Aorta (tissue), 5 donors: ENCODE measurements at regions not wholly inside any gene's neighbourhood (a gene's known extent, or its start where the extent isn't known, plus 50 kb on each side); places are given as distances from the start of the nearest gene placed in this dataset.
A peak's percentile ranks its signal among the peaks of the same experiment; 100 is the strongest.

Experiments
- ATAC-seq: fragments of 200-7000 bp; cut with Tn5 transposase; one replicate; pipeline ENCODE4 v1.9.1; 2022; ENCODE audit warnings: moderate library complexity; ENCODE audit not compliant: low FRiP score
- DNase-seq, 2 donors: peaks; one replicate each; pipeline ENCODE4 v3.0.0-alpha.2; 2020
- H3K27ac ChIP-seq, 2 donors: one replicate each; pipeline ENCODE4 v1.5.1; 2013; ENCODE audit warnings: low read length in 2 of 2, mild to moderate bottlenecking in 2 of 2, moderate library complexity in 2 of 2, control low read depth in 1 of 2, inconsistent platforms in 1 of 2, low read depth in 1 of 2
- H3K27me3 ChIP-seq, 2 donors: one replicate each; pipeline ENCODE4 v1.6.1; 2013; ENCODE audit warnings: control low read depth in 1 of 2, low read length in 1 of 2, mild to moderate bottlenecking in 1 of 2, moderate library complexity in 1 of 2; ENCODE audit not compliant: insufficient read depth in 2 of 2, control insufficient read depth in 1 of 2
- H3K36me3 ChIP-seq, 2 donors: one replicate each; pipeline ENCODE4 v1.6.1; 2013; ENCODE audit warnings: control low read depth in 1 of 2, low read length in 1 of 2, mild to moderate bottlenecking in 1 of 2; ENCODE audit not compliant: insufficient read depth in 2 of 2, control insufficient read depth in 1 of 2
- H3K4me1 ChIP-seq, 2 donors: one replicate each; pipeline ENCODE4 v1.6.1; 2013; ENCODE audit warnings: low read length in 2 of 2, control low read depth in 1 of 2, mild to moderate bottlenecking in 1 of 2, moderate library complexity in 1 of 2; ENCODE audit not compliant: insufficient read depth in 2 of 2, control insufficient read depth in 1 of 2
- H3K4me3 ChIP-seq, 2 donors: one replicate each; pipeline ENCODE4 v1.5.1; 2013; ENCODE audit warnings: low read length in 2 of 2, control low read depth in 1 of 2, mild to moderate bottlenecking in 1 of 2
- H3K9me3 ChIP-seq: one replicate; pipeline ENCODE4 v1.6.1; 2013; ENCODE audit warnings: mild to moderate bottlenecking, low read length; ENCODE audit not compliant: control insufficient read depth
- WGBS, 2 donors: extraction: QIAGEN DNeasy Blood & Tissue Kit; methylation state at CpG; one replicate each; pipeline ENCODE4 v1.1.7; 2013; 5-methylcytosine and 5-hydroxymethylcytosine counted together
- intact Hi-C, 2 donors: fragments of 100-400 bp; cut with DNase I; formaldehyde crosslinking; loops; one replicate each; pipeline versions ENCODE4 v1.14.2 to v1.15.0; 2022
- donor health status: healthy with polysubstance abuse.
- donor health status: Bipolar disorder and iron deficiency.
- donor health status: DM: no; HTN: no; CAD: no.
- donor health status: DM: no; HTN: no; CAD: no.
- donor health status: DM: yes; HTN: yes; CAD: no.

DNA sequence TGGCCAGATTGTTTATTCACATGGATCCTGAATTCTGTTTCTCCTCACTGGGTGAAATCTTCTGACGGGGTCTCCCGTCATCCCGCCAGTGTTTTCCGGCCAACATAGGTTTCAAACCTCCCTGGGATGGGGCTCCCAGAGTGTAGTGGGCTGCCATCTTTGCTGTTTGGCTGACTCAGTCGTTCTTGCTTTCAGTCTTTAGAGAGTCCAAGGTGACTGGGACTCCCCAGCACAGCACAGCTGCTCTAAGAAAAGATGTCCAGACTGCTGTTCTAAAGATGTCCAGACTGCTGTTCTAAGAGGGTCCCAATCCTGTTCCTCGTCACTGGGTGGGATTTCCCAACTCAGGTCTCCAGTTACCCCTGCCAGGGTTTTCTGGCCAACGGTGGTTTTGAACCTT, 801.9 kb upstream of the IGFBP3 start:
- no peaks in the 10 kb centered on the region for H3K36me3 ChIP-seq
- H3K4me3 ChIP-seq = no peak overlapping the region
- 77 to 80% methylated on average over 7 of the region's 7 CpGs for WGBS, 2 donors
- intact Hi-C loops = no loop called here
- H3K9me3 ChIP-seq = no peaks in the 10 kb centered on the region
- ATAC-seq (no peak), DNase-seq (no peak)
- no peaks in the 10 kb centered on the region for H3K4me1 ChIP-seq
- no peak overlapping the region for H3K27ac ChIP-seq
- H3K27me3 ChIP-seq = no peaks in the 10 kb centered on the region

DNA sequence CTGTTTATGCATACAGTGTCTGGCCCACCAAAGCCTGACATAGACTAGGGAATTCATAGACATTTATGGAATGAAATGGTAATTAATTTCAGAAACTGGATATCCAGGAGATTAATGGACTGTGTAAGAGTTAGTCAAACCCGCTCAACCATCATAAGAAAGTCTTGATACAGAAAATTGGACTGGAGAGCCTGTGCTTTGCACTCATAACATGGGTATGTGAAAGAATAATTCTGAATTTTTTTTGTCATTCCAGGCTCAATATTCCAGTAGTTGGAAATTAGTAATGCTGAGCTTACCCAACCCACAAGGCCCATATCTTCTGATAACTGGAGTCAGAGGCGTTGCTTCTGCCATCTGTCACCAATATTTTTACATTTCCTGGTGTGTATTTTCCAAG, 799.7 kb upstream of the IGFBP3 start:
- no peak for ATAC-seq
- H3K4me1 ChIP-seq = no peaks in the 10 kb centered on the region
- H3K4me3 ChIP-seq = no peak overlapping the region
- H3K27ac ChIP-seq = no peak overlapping the region
- no peak for DNase-seq
- H3K27me3 ChIP-seq = no peaks in the 10 kb centered on the region
- no peaks in the 10 kb centered on the region for H3K9me3 ChIP-seq
- WGBS, 2 donors = 84 to 95% methylated on average over 2 of the region's 2 CpGs
- intact Hi-C loops = no loop called here
- H3K36me3 ChIP-seq = no peaks in the 10 kb centered on the region

DNA sequence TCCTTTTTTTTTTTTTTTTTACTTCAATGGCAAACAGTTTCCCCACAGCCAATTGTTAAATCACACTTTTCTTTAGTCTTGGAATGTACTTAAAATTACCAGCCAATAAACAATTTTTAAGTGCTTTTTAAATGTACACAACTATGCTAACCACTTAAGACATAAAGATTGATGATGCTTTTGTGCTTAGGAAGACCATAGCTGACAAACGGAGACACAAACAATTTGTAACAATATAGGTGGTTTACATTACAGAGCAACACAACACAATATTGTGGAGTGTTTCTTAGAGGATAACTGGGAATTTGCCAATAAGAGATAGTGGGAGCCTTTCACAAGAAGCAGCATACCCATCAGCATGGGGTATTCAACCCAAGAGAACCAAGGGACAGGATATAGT, 798.5 kb upstream of the IGFBP3 start:
- Histone ChIP-seq H3K4me1 (no peaks in the 10 kb centered on the region), H3K27me3 (no peaks in the 10 kb centered on the region), H3K27ac (no peak overlapping the region), H3K36me3 (no peaks in the 10 kb centered on the region), H3K4me3 (no peak overlapping the region), H3K9me3 (no peaks in the 10 kb centered on the region)
- 94% methylated on average over 1 of the region's 1 CpG for WGBS, 2 donors
- ATAC-seq (no peak), DNase-seq (no peak)
- intact Hi-C loops = no loop called here

DNA sequence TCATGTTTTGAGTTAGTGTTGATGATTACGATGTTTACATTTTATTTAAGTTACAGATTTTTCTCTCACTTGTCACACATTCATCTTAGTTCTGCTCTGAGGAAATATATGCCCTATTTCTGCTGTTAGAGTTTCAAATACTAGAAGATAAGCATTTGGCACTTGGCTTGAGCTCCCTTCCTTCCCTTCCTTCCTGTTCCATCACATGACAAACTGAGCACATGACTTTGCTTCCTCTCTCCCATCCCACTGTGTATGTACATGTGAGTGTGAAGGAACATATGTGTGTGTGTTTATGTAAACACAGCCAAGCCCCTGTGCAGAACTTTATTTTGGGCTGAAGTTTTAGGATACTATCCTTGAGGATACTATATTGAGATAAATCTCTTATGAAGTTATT, 795.9 kb upstream of the IGFBP3 start:
- Histone ChIP-seq H3K9me3 (no peaks in the 10 kb centered on the region), H3K27ac (no peak overlapping the region), H3K4me3 (no peak overlapping the region), H3K27me3 (no peaks in the 10 kb centered on the region), H3K36me3 (no peaks in the 10 kb centered on the region), H3K4me1 (peaks cover 0 to 2% of the 10 kb centered on the region in 2 donors)
- intact Hi-C loops = no loop called here
- no peak for ATAC-seq
- no peak for DNase-seq
- WGBS, 2 donors = 59 to 81% methylated on average over 1 of the region's 1 CpG

DNA sequence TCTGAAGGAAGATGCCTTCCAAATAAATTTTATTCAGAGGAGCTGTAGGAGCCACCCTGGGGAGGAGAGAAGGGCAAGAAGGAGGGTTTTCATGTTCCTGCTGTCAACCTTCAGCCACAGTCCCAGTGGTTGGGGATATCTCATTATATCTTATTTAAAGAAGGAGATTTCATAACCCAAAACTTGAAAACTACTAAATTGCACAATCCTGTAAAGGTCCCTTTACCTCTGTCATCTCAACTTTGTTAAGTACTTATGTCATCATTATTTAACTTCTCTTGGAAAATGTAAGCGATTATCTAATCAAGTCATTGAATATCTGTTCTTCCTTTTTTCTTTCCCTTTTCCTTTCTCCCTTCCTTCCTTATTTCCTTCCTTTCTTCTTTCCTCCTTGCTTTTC, 794.5 kb upstream of the IGFBP3 start:
- H3K27ac ChIP-seq = no peak overlapping the region
- no peaks in the 10 kb centered on the region for H3K36me3 ChIP-seq
- no peaks in the 10 kb centered on the region for H3K9me3 ChIP-seq
- DNase-seq (no peak), ATAC-seq (no peak)
- H3K4me3 ChIP-seq = no peak overlapping the region
- H3K27me3 ChIP-seq = no peaks in the 10 kb centered on the region
- WGBS, 2 donors = 98 to 100% methylated on average over 1 of the region's 1 CpG
- intact Hi-C loops = no loop called here
- peaks cover 0 to 2% of the 10 kb centered on the region in 2 donors for H3K4me1 ChIP-seq

DNA sequence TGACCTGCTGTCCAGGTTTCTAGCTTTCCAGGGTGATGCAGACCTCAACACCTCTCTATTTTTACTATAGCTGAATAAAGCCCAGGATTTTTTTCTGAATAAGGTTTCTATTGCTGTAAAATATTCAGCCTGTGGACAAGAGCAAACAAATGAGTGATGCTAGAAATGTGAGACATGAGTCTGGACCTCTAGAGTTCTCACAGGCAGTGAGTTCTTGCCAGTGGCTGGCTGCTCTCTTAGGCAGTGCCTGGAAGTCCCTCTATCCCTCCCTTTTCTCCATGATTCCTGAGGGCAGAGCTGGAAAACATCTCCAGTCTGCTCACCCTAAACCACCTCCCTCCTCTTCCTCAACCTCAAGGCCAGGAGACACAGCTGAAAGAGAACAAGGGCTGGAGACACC, 793.8 kb upstream of the IGFBP3 start:
- intact Hi-C loops = no loop called here
- Histone ChIP-seq H3K9me3 (no peaks in the 10 kb centered on the region), H3K36me3 (no peaks in the 10 kb centered on the region), H3K27me3 (no peaks in the 10 kb centered on the region), H3K4me1 (peaks cover 0 to 2% of the 10 kb centered on the region in 2 donors), H3K27ac (peak overlapping the region in 1 of 2 donors; percentile 40), H3K4me3 (no peak overlapping the region)
- ATAC-seq (no peak), DNase-seq (no peak)

DNA sequence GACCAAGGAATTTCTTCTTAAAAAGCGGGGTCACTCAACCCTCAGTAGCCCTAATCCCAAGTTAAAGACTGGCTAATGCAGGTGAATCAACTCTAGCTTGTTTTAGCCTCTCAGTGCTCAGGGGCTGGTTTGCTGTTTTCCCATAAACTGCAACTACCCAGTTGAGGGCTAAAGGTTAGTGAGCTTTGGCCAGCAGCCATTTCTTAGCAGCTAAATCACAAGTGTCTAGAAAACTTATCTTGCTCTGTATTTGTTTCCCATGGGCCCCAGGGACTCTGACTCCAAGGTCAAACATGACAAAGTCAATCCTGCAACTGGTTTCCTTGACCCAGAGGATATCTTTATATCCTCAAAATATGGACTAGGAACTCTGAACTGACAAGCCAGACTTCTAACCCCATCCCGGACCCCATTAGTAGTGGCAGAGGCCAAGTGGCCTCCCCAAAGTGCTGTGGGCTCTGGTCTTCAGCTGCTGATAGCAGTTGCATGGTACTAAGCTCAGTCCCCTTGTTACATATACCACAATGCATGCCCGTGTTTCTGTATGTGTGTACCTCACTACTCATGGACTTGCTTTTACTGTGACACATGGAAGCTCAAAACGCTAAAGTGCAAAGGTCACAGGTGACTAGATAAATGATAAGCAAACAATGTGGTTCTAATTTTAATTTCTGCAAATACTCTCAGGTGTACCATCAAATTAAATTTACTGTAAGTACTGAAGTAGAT, 793.0 kb upstream of the IGFBP3 start:
- WGBS, 2 donors = 59 to 61% methylated on average over 4 of the region's 4 CpGs
- Histone ChIP-seq H3K4me3 (no peak overlapping the region), H3K27ac (no peak overlapping the region), H3K36me3 (no peaks in the 10 kb centered on the region), H3K4me1 (peaks cover 0 to 2% of the 10 kb centered on the region in 2 donors), H3K9me3 (no peaks in the 10 kb centered on the region), H3K27me3 (no peaks in the 10 kb centered on the region)
- DNase-seq (peak in 1 of 2 donors; percentile 58), ATAC-seq (peak; percentile 41)
- intact Hi-C loops = no loop called here

DNA sequence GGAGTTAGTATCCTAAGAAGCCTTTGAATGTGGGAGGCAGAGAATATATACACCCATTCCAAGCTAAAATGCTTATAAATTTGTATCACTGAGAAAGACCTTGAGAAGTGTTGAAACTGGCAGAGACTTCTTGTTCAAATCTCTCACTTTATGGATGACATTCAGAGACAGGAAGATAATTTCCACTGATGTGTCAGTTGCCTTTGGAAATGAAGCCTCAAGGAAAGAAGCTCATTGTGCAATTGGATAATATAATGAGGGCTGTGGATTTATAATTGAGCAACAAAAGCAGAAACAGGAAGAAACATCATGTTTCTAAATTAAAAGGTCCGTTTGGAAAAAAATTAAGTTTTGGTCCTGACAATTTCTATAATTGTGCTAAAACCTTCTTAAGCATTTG, 789.9 kb upstream of the IGFBP3 start:
- 50 to 54% methylated on average over 1 of the region's 1 CpG for WGBS, 2 donors
- Histone ChIP-seq H3K4me3 (no peak overlapping the region), H3K27ac (no peak overlapping the region), H3K9me3 (no peaks in the 10 kb centered on the region), H3K4me1 (peaks cover 0 to 2% of the 10 kb centered on the region in 2 donors), H3K36me3 (no peaks in the 10 kb centered on the region), H3K27me3 (no peaks in the 10 kb centered on the region)
- DNase-seq = no peak
- ATAC-seq = no peak
- intact Hi-C loops = no loop called here

DNA sequence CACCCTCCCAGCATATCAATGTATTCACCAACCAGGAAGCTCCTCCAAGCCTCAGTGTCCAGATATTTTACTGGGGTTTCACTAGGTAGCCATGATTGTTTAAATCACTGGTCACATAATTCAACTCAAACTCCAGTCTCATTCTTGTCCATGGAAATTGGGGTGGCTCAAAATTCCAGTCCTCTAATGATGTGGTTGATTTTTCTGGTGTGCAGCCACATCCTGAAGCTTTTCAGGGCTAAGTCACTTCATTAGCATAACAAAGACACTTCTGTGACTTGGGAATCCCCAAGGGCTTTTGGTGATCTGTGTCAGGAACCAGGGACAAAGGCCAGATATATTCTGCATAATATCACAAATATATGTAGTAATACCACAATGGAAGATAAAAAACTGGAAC, 786.9 kb upstream of the IGFBP3 start:
- Histone ChIP-seq H3K36me3 (no peaks in the 10 kb centered on the region), H3K9me3 (no peaks in the 10 kb centered on the region), H3K27me3 (no peaks in the 10 kb centered on the region), H3K27ac (no peak overlapping the region), H3K4me3 (no peak overlapping the region), H3K4me1 (no peaks in the 10 kb centered on the region)
- intact Hi-C loops = no loop called here
- ATAC-seq (no peak), DNase-seq (no peak)
